Naive thymus-derived CD4-positive, alpha-beta T cell (primary cell): ENCODE measurements at regions not wholly inside any gene's neighbourhood (a gene's known extent, or its start where the extent isn't known, plus 50 kb on each side); places are given as distances from the start of the nearest gene placed in this dataset.
"Not testable (repeated sequence)": the region's sequence is repeated elsewhere in the genome, so short reads cannot be mapped to it uniquely, and the experiment has no call there.

Experiments
- ATAC-seq: fragments of 150-1000 bp; cut with Tn5 transposase; 2 replicates; pipeline ENCODE4 v1.10.0; 2021; ENCODE audit warnings: mild to moderate bottlenecking, moderate library complexity
- CTCF ChIA-PET: fragments of 350-600 bp; sonication (Branson Sonifier 250); formaldehyde crosslinking; loops from one replicate; lab custom pipeline; 2021; ENCODE audit warnings: antibody characterized with exemption; lab: Charles Lee
- POLR2A ChIA-PET: fragments of 350-600 bp; sonication (Branson Sonifier 250); formaldehyde crosslinking; loops from one replicate; lab custom pipeline; 2021; ENCODE audit warnings: antibody characterized with exemption, inconsistent platforms; lab: Charles Lee
- DNase-seq, 9 donors: peaks; one replicate each; pipeline versions ENCODE4 v3.0.0 to v3.0.0-alpha.2; 2020 to 2022; ENCODE audit warnings: mixed read lengths in 1 of 9
- H3K27ac ChIP-seq: one replicate; pipeline ENCODE4 v1.7.0; 2013; ENCODE audit warnings: mild to moderate bottlenecking, low read depth, low read length, moderate library complexity
- H3K27me3 ChIP-seq, 2 donors: one replicate each; pipeline ENCODE4 v1.7.0; 2013; ENCODE audit warnings: low read length in 2 of 2, mild to moderate bottlenecking in 2 of 2, moderate library complexity in 2 of 2; ENCODE audit not compliant: control insufficient read depth in 2 of 2, insufficient read depth in 2 of 2
- H3K36me3 ChIP-seq, 3 experiments: 1 replicate in 2 of 3; 2 replicates in 1 of 3; pipeline ENCODE4 v1.7.0; 2013; ENCODE audit warnings: low read length in 3 of 3, mild to moderate bottlenecking in 3 of 3, moderate library complexity in 1 of 3; ENCODE audit not compliant: insufficient read depth in 3 of 3, control insufficient read depth in 2 of 3
- H3K4me1 ChIP-seq, 2 donors: one replicate each; pipeline ENCODE4 v1.7.0; 2013; ENCODE audit warnings: low read length in 2 of 2, mild to moderate bottlenecking in 2 of 2, moderate library complexity in 1 of 2; ENCODE audit not compliant: control insufficient read depth in 2 of 2, insufficient read depth in 2 of 2
- H3K4me3 ChIP-seq: 2 replicates; pipeline ENCODE4 v1.7.0; 2013; ENCODE audit warnings: mild to moderate bottlenecking, low read length
- H3K9me3 ChIP-seq, 3 experiments: 1 replicate in 2 of 3; 2 replicates in 1 of 3; pipeline ENCODE4 v1.7.0; 2013; ENCODE audit warnings: low read length in 3 of 3; ENCODE audit not compliant: control insufficient read depth in 2 of 3
- H3K27ac Mint-ChIP-seq, 9 donors: one replicate each; pipeline ENCODE4 v1.8.0; 2020 to 2022; ENCODE audit warnings: mixed read lengths in 9 of 9, mild to moderate bottlenecking in 8 of 9, moderate library complexity in 5 of 9, inconsistent platforms in 2 of 9
- H3K27me3 Mint-ChIP-seq, 5 donors: one replicate each; pipeline ENCODE4 v1.8.0; 2021 to 2022; ENCODE audit warnings: mixed read lengths in 5 of 5, mild to moderate bottlenecking in 1 of 5
- H3K36me3 Mint-ChIP-seq, 5 donors: one replicate each; pipeline ENCODE4 v1.8.0; 2020 to 2022; ENCODE audit warnings: mixed read lengths in 5 of 5, mild to moderate bottlenecking in 3 of 5, inconsistent platforms in 1 of 5
- H3K4me1 Mint-ChIP-seq, 7 donors: one replicate each; pipeline ENCODE4 v1.8.0; 2020 to 2022; ENCODE audit warnings: mixed read lengths in 7 of 7, mild to moderate bottlenecking in 3 of 7, inconsistent platforms in 1 of 7
- H3K4me3 Mint-ChIP-seq, 10 donors: one replicate each; pipeline ENCODE4 v1.8.0; 2020 to 2022; ENCODE audit warnings: mild to moderate bottlenecking in 10 of 10, mixed read lengths in 10 of 10, moderate library complexity in 6 of 10, inconsistent platforms in 2 of 10
- H3K9me3 Mint-ChIP-seq, 11 donors: one replicate each; pipeline ENCODE4 v1.8.0; 2020 to 2022; ENCODE audit warnings: mixed read lengths in 11 of 11, mild to moderate bottlenecking in 4 of 11, inconsistent platforms in 1 of 11, moderate library complexity in 1 of 11
- intact Hi-C, 2 donors: fragments of 100-400 bp; cut with micrococcal nuclease; formaldehyde crosslinking; loops; one replicate each; pipeline ENCODE4 v1.15.1; 2023

GRCh38 chr13:76285463-76285862 lies 600.7 kb downstream of the KCTD12 start:
- no peak overlapping the region for H3K4me3 Mint-ChIP-seq
- no peak for ATAC-seq
- H3K27me3 ChIP-seq: no peaks in the 10 kb centered on the region
- H3K4me1 ChIP-seq: no peaks in the 10 kb centered on the region
- H3K27ac Mint-ChIP-seq: no peak overlapping the region
- POLR2A ChIA-PET: no interaction called here
- no peaks in the 10 kb centered on the region for H3K36me3 Mint-ChIP-seq
- H3K36me3 ChIP-seq: no peaks in the 10 kb centered on the region
- H3K4me3 ChIP-seq: no peak overlapping the region
- CTCF ChIA-PET: no interaction called here
- H3K9me3 ChIP-seq: no peaks in the 10 kb centered on the region
- intact Hi-C loops: no loop called here
- no peak overlapping the region for H3K27ac ChIP-seq
- H3K4me1 Mint-ChIP-seq: no peaks in the 10 kb centered on the region
- DNase-seq: no peak
- H3K27me3 Mint-ChIP-seq: no peaks in the 10 kb centered on the region
- peaks cover 0 to 5% (median 0%) of the 10 kb centered on the region in 11 donors for H3K9me3 Mint-ChIP-seq

- H3K27me3 Mint-ChIP-seq, CTCF ChIA-PET, POLR2A ChIA-PET, H3K36me3 Mint-ChIP-seq, H3K9me3 Mint-ChIP-seq, H3K4me1 ChIP-seq, DNase-seq, H3K4me3 Mint-ChIP-seq, H3K9me3 ChIP-seq, H3K27me3 ChIP-seq, intact Hi-C loops, H3K36me3 ChIP-seq, H3K4me3 ChIP-seq, H3K4me1 Mint-ChIP-seq, H3K27ac ChIP-seq, ATAC-seq: not testable (repeated sequence)
- H3K27ac Mint-ChIP-seq: peak overlapping the region in 1 of 9 donors; percentile 10
Observed at GRCh38 chr13:76279766-76280165, 606.4 kb downstream of the KCTD12 start.

GRCh38 chr13:76271728-76272232 lies 614.4 kb downstream of the KCTD12 start:
- H3K4me3 Mint-ChIP-seq: no peak overlapping the region

GRCh38 chr13:76268307-76268706 lies 617.9 kb downstream of the KCTD12 start:
- H3K27ac Mint-ChIP-seq, H3K27ac ChIP-seq, DNase-seq, H3K4me1 ChIP-seq, H3K27me3 ChIP-seq, H3K4me3 ChIP-seq, H3K36me3 Mint-ChIP-seq, H3K36me3 ChIP-seq, intact Hi-C loops, POLR2A ChIA-PET, H3K4me3 Mint-ChIP-seq, H3K4me1 Mint-ChIP-seq, CTCF ChIA-PET, ATAC-seq, H3K9me3 ChIP-seq: not testable (repeated sequence)
- H3K27me3 Mint-ChIP-seq: peaks cover 0 to 15% (median 0%) of the 10 kb centered on the region in 5 donors
- peaks cover 0 to 20% (median 4%) of the 10 kb centered on the region in 11 donors for H3K9me3 Mint-ChIP-seq

More at GRCh38 chr13:76271728-76272232, 614.4 kb downstream of the KCTD12 start:
- CTCF ChIA-PET: no interaction called here
- no peaks in the 10 kb centered on the region for H3K36me3 Mint-ChIP-seq
- H3K27me3 Mint-ChIP-seq: peaks cover 0 to 15% (median 0%) of the 10 kb centered on the region in 5 donors
- intact Hi-C loops: no loop called here
- no peaks in the 10 kb centered on the region for H3K27me3 ChIP-seq
- H3K27ac ChIP-seq: no peak overlapping the region
- H3K4me3 ChIP-seq: no peak overlapping the region
- POLR2A ChIA-PET: no interaction called here
- no peaks in the 10 kb centered on the region for H3K36me3 ChIP-seq
- peaks cover 0 to 20% (median 4%) of the 10 kb centered on the region in 11 donors for H3K9me3 Mint-ChIP-seq
- no peaks in the 10 kb centered on the region for H3K4me1 Mint-ChIP-seq
- no peak for ATAC-seq
- H3K4me1 ChIP-seq: no peaks in the 10 kb centered on the region
- H3K27ac Mint-ChIP-seq: no peak overlapping the region
- H3K9me3 ChIP-seq: no peaks in the 10 kb centered on the region
- no peak for DNase-seq

- peaks cover 0 to 11% (median 0%) of the 10 kb centered on the region in 5 donors for H3K27me3 Mint-ChIP-seq
- H3K27ac ChIP-seq: no peak overlapping the region
- no peaks in the 10 kb centered on the region for H3K4me1 Mint-ChIP-seq
- intact Hi-C loops: no loop called here
- H3K9me3 ChIP-seq: no peaks in the 10 kb centered on the region
- no peaks in the 10 kb centered on the region for H3K36me3 ChIP-seq
- no peaks in the 10 kb centered on the region for H3K36me3 Mint-ChIP-seq
- H3K4me3 Mint-ChIP-seq: no peak overlapping the region
- H3K9me3 Mint-ChIP-seq: peaks cover 0 to 15% (median 2%) of the 10 kb centered on the region in 11 donors
- ChIA-PET POLR2A (no interaction called here), CTCF (no interaction called here)
- H3K27me3 ChIP-seq: no peaks in the 10 kb centered on the region
- ATAC-seq (no peak), DNase-seq (no peak)
- H3K27ac Mint-ChIP-seq: no peak overlapping the region
- H3K4me3 ChIP-seq: no peak overlapping the region
- no peaks in the 10 kb centered on the region for H3K4me1 ChIP-seq
Observed at GRCh38 chr13:76267216-76267615, 619.0 kb downstream of the KCTD12 start.

GRCh38 chr13:76266561-76266960 lies 619.6 kb downstream of the KCTD12 start:
- H3K4me3 Mint-ChIP-seq: no peak overlapping the region
- no peak for ATAC-seq
- CTCF ChIA-PET: no interaction called here

GRCh38 chr13:76250211-76250610 lies 614.1 kb downstream of the LMO7 start:
- peaks cover 0 to 4% (median 0%) of the 10 kb centered on the region in 5 donors for H3K36me3 Mint-ChIP-seq
- ChIA-PET CTCF (no interaction called here), POLR2A (no interaction called here)
- Histone ChIP-seq H3K27ac (no peak overlapping the region), H3K4me3 (no peak overlapping the region), H3K9me3 (no peaks in the 10 kb centered on the region), H3K36me3 (no peaks in the 10 kb centered on the region), H3K4me1 (no peaks in the 10 kb centered on the region), H3K27me3 (no peaks in the 10 kb centered on the region)
- H3K27me3 Mint-ChIP-seq: peaks cover 0 to 18% (median 8%) of the 10 kb centered on the region in 5 donors
- DNase-seq (no peak), ATAC-seq (no peak)
- intact Hi-C loops: no loop called here
- H3K4me3 Mint-ChIP-seq: no peak overlapping the region
- H3K4me1 Mint-ChIP-seq: no peaks in the 10 kb centered on the region
- H3K27ac Mint-ChIP-seq: no peak overlapping the region
- peaks cover 0 to 9% (median 3%) of the 10 kb centered on the region in 11 donors for H3K9me3 Mint-ChIP-seq

More at GRCh38 chr13:76266561-76266960, 619.6 kb downstream of the KCTD12 start:
- Histone ChIP-seq H3K4me3 (no peak overlapping the region), H3K9me3 (no peaks in the 10 kb centered on the region), H3K27ac (no peak overlapping the region), H3K4me1 (no peaks in the 10 kb centered on the region), H3K36me3 (no peaks in the 10 kb centered on the region), H3K27me3 (no peaks in the 10 kb centered on the region)
- peaks cover 0 to 14% (median 3%) of the 10 kb centered on the region in 11 donors for H3K9me3 Mint-ChIP-seq
- H3K4me1 Mint-ChIP-seq: no peaks in the 10 kb centered on the region
- POLR2A ChIA-PET: no interaction called here
- no peaks in the 10 kb centered on the region for H3K36me3 Mint-ChIP-seq
- intact Hi-C loops: no loop called here
- no peak overlapping the region for H3K27ac Mint-ChIP-seq
- peaks cover 0 to 11% (median 0%) of the 10 kb centered on the region in 5 donors for H3K27me3 Mint-ChIP-seq
- no peak for DNase-seq
